A673 (cell line): ENCODE measurements at regions not wholly inside any gene's neighbourhood (a gene's known extent, or its start where the extent isn't known, plus 50 kb on each side); places are given as distances from the start of the nearest gene placed in this dataset.

ENCODE experiments used
- CTCF ChIP-seq: fragments of 300-800, 200-600 bp; sonication (generic); conservative IDR thresholded peaks from 2 replicates; pipeline ENCODE4 v1.5.1; 2017; ENCODE audit warnings: low read depth, mild to moderate bottlenecking, antibody characterized with exemption, low read length, moderate library complexity, mixed read lengths
- EZH2 ChIP-seq: fragments of 200-600 bp; sonication (generic); IDR thresholded peaks from 2 replicates; pipeline ENCODE4 v1.6.1; 2017; ENCODE audit warnings: borderline replicate concordance, low read depth, mild to moderate bottlenecking, mixed read lengths, antibody characterized with exemption, low read length; ENCODE audit not compliant: poor library complexity, severe bottlenecking

- TF ChIP-seq CTCF (no peak), EZH2 (no peak)
Observed at GRCh38 chr18:21168880-21169279, 57.3 kb upstream of the ROCK1 start.
